ENCODE measurements at regions not wholly inside any gene's neighbourhood (a gene's known extent, or its start where the extent isn't known, plus 50 kb on each side); places are given as distances from the start of the nearest gene placed in this dataset.

GRCh38 chr14:26773906-26774593, 176.2 kb upstream of the NOVA1 start:
- DNase-seq = no peak

GRCh38 chr14:26775765-26776563, 178.1 kb upstream of the NOVA1 start:
- peak; percentile 96 for DNase-seq

- DNase-seq = no peak
These were observed 193.4 kb upstream of the NOVA1 start for GRCh38 chr14:26791117-26791806.

GRCh38 chr14:26794731-26795130, 196.9 kb upstream of the NOVA1 start:
- no peak for DNase-seq

GRCh38 chr14:26808407-26808806, 210.6 kb upstream of the NOVA1 start:
- DNase-seq = no peak

- DNase-seq = no peak
These were observed 212.8 kb upstream of the NOVA1 start for GRCh38 chr14:26810631-26811030.

- DNase-seq = no peak
These were observed 214.0 kb upstream of the NOVA1 start for GRCh38 chr14:26811756-26812305.

- DNase-seq = no peak
These were observed 222.3 kb upstream of the NOVA1 start for GRCh38 chr14:26820138-26820537.

- DNase-seq = no peak
These were observed 222.7 kb upstream of the NOVA1 start for GRCh38 chr14:26820572-26820971.

GRCh38 chr14:26828741-26829140, 230.9 kb upstream of the NOVA1 start:
- DNase-seq = peak; percentile 12

- DNase-seq = no peak
These were observed 235.9 kb upstream of the NOVA1 start for GRCh38 chr14:26833621-26834176.

GRCh38 chr14:26835979-26836570, 238.2 kb upstream of the NOVA1 start:
- DNase-seq = no peak

GRCh38 chr14:26839481-26839880, 241.6 kb upstream of the NOVA1 start:
- DNase-seq = peak; percentile 21

GRCh38 chr14:26841326-26841725, 243.5 kb upstream of the NOVA1 start:
- DNase-seq = no peak

GRCh38 chr14:26841920-26842741, 244.3 kb upstream of the NOVA1 start:
- peak; percentile 92 for DNase-seq

- DNase-seq = no peak
These were observed 247.5 kb upstream of the NOVA1 start for GRCh38 chr14:26845151-26845818.

- no peak for DNase-seq
These were observed 248.6 kb upstream of the NOVA1 start for GRCh38 chr14:26846388-26846787.

- no peak for DNase-seq
These were observed 251.7 kb upstream of the NOVA1 start for GRCh38 chr14:26849514-26849913.

GRCh38 chr14:26851793-26852192, 254.0 kb upstream of the NOVA1 start:
- DNase-seq = no peak

GRCh38 chr14:26855077-26855753, 257.4 kb upstream of the NOVA1 start:
- no peak for DNase-seq
